Cardiac septum (tissue), 1 donor: ENCODE measurements at regions not wholly inside any gene's neighbourhood (a gene's known extent, or its start where the extent isn't known, plus 50 kb on each side); places are given as distances from the start of the nearest gene placed in this dataset.
A peak's percentile ranks its signal among the peaks of the same experiment; 100 is the strongest.

Source experiments
- DNase-seq: peaks from one replicate; pipeline ENCODE4 v3.0.0-alpha.2; 2020; ENCODE audit warnings: low spot score
- intact Hi-C: fragments of 100-400 bp; cut with DNase I; formaldehyde crosslinking; loops from one replicate; pipeline ENCODE4 v1.14.0; 2022
- donor health status: DM: no; HTN: no; CAD: no.

GRCh38 chr11:95349345-95349942 is 118.4 kb upstream of the SESN3 start:
- no peak for DNase-seq
- intact Hi-C loops: no loop called here

GRCh38 chr11:95346265-95346664 is 115.3 kb upstream of the SESN3 start:
- intact Hi-C loops: no loop called here

GRCh38 chr11:95345651-95346050 is 114.6 kb upstream of the SESN3 start:
- no peak for DNase-seq
- intact Hi-C loops: no loop called here

More at GRCh38 chr11:95346265-95346664, 115.3 kb upstream of the SESN3 start:
- DNase-seq: no peak

GRCh38 chr11:95344932-95345642 is 114.1 kb upstream of the SESN3 start:
- intact Hi-C loops: no loop called here
- DNase-seq: no peak

GRCh38 chr11:95341221-95341620 is 110.2 kb upstream of the SESN3 start:
- DNase-seq: no peak
- intact Hi-C loops: no loop called here

GRCh38 chr11:95339086-95339901 is 108.3 kb upstream of the SESN3 start:
- no peak for DNase-seq
- intact Hi-C loops: loop anchor here (5.0 kb wide), 1 partner anchor 368 kb away; no protein-coding TSS in a partner anchor

- no peak for DNase-seq
- intact Hi-C loops: loop anchor here (1.0 to 5.0 kb wide), 2 partner anchors 107 to 369 kb away; partner anchors contain the start of gene SESN3
Measured at GRCh38 chr11:95338430-95338991, 107.5 kb upstream of the SESN3 start.

GRCh38 chr11:95337972-95338429 is 107.0 kb upstream of the SESN3 start:
- DNase-seq: no peak
- intact Hi-C loops: loop anchor here (1.0 to 5.0 kb wide), 2 partner anchors 107 to 369 kb away; partner anchors contain the start of gene SESN3

- peak; percentile 78 for DNase-seq
- intact Hi-C loops: loop anchor here (5.0 kb wide), 1 partner anchor 370 kb away; no protein-coding TSS in a partner anchor
Measured at GRCh38 chr11:95337175-95337957, 106.4 kb upstream of the SESN3 start.

- intact Hi-C loops: loop anchor here (5.0 kb wide), 1 partner anchor 371 kb away; no protein-coding TSS in a partner anchor
- no peak for DNase-seq
Measured at GRCh38 chr11:95335989-95336388, 105.0 kb upstream of the SESN3 start.

GRCh38 chr11:95331161-95331560 is 100.2 kb upstream of the SESN3 start:
- DNase-seq: no peak
- intact Hi-C loops: loop anchor here (5.0 kb wide), 1 partner anchor 74 kb away; no protein-coding TSS in a partner anchor

- no peak for DNase-seq
- intact Hi-C loops: loop anchor here (5.0 kb wide), 1 partner anchor 73 kb away; no protein-coding TSS in a partner anchor
Measured at GRCh38 chr11:95330302-95330701, 99.3 kb upstream of the SESN3 start.

GRCh38 chr11:95327273-95327948 is 96.4 kb upstream of the SESN3 start:
- DNase-seq: no peak
- intact Hi-C loops: no loop called here

GRCh38 chr11:95325777-95326258 is 94.8 kb upstream of the SESN3 start:
- intact Hi-C loops: no loop called here
- DNase-seq: no peak

GRCh38 chr11:95324826-95325225 is 93.8 kb upstream of the SESN3 start:
- no peak for DNase-seq
- intact Hi-C loops: no loop called here

GRCh38 chr11:95322539-95322938 is 91.5 kb upstream of the SESN3 start:
- DNase-seq: no peak

GRCh38 chr11:95318498-95318897 is 87.5 kb upstream of the SESN3 start:
- intact Hi-C loops: no loop called here
- DNase-seq: no peak

More at GRCh38 chr11:95322539-95322938, 91.5 kb upstream of the SESN3 start:
- intact Hi-C loops: no loop called here

GRCh38 chr11:95308512-95309035 is 77.6 kb upstream of the SESN3 start:
- no peak for DNase-seq
- intact Hi-C loops: no loop called here
